ENCODE measurements at regions not wholly inside any gene's neighbourhood (a gene's known extent, or its start where the extent isn't known, plus 50 kb on each side); places are given as distances from the start of the nearest gene placed in this dataset.

DNA sequence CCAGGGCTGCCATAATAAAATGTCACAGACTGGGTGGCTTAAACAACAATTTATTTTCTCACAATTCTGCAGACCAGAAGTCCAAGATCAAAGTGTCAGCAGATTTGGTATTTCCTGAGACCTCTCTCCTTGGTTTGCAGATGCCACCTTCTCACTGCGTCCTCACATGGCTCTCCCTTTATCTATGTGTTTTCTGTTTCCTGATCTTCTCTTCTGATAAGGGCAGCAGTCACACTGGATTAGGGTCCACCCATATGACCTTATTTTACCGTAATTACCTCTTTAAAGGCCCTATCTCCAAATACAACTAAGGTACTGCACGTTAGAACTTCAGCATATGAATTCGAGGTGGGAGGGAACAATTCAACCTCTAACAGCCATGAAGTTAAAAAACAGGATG, 238.9 kb upstream of the API5 start:
- TF ChIP-seq POLR2A (IDR thresholded peaks at IDR 0.05), result no peak
- TF ChIP-seq, protein P1, sequence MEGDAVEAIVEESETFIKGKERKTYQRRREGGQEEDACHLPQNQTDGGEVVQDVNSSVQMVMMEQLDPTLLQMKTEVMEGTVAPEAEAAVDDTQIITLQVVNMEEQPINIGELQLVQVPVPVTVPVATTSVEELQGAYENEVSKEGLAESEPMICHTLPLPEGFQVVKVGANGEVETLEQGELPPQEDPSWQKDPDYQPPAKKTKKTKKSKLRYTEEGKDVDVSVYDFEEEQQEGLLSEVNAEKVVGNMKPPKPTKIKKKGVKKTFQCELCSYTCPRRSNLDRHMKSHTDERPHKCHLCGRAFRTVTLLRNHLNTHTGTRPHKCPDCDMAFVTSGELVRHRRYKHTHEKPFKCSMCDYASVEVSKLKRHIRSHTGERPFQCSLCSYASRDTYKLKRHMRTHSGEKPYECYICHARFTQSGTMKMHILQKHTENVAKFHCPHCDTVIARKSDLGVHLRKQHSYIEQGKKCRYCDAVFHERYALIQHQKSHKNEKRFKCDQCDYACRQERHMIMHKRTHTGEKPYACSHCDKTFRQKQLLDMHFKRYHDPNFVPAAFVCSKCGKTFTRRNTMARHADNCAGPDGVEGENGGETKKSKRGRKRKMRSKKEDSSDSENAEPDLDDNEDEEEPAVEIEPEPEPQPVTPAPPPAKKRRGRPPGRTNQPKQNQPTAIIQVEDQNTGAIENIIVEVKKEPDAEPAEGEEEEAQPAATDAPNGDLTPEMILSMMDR (IDR thresholded peaks at IDR 0.05), result no peak
- intact Hi-C loops (cut with DNase I), result no loop called here
- 32 to 54% methylated on average over 4 of the region's 4 CpGs for WGBS, 2 donors

DNA sequence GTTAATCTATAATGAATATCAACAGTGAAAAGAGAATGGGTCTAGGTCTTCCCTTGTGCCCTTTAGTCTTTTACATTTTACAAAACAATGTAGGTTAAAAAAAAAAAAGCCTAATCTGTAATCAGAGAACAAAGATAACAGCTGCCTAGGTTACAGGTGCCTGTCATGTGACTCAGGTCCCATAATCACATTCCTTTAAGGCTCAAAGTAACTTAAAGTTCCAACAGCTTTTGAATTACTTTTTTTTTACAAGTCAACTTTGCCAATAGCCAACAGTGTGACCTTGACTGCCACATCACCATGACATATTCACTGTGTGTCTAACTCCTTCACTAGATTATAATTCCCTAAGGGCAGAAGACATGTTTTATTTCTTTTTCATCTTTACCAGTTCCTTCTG, 237.0 kb upstream of the API5 start:
- no peak for TF ChIP-seq POLR2A (IDR thresholded peaks at IDR 0.05)
- TF ChIP-seq, protein P1 (IDR thresholded peaks at IDR 0.05), result no peak
- Histone ChIP-seq H3K27ac (no peak overlapping the region), H3K4me1 (no peaks in the 10 kb centered on the region), H3K36me3 (no peaks in the 10 kb centered on the region), H3K27me3 (no peaks in the 10 kb centered on the region), H3K9me3 (no peaks in the 10 kb centered on the region), H3K4me3 (no peak overlapping the region)
- no peak for DNase-seq
- intact Hi-C loops (cut with DNase I), result no loop called here

More for the DNA sequence above, 238.9 kb upstream of the API5 start:
- Histone ChIP-seq H3K4me1 (no peaks in the 10 kb centered on the region), H3K9me3 (no peaks in the 10 kb centered on the region), H3K27me3 (no peaks in the 10 kb centered on the region), H3K27ac (no peak overlapping the region), H3K36me3 (no peaks in the 10 kb centered on the region), H3K4me3 (no peak overlapping the region)
- no peak for DNase-seq

DNA sequence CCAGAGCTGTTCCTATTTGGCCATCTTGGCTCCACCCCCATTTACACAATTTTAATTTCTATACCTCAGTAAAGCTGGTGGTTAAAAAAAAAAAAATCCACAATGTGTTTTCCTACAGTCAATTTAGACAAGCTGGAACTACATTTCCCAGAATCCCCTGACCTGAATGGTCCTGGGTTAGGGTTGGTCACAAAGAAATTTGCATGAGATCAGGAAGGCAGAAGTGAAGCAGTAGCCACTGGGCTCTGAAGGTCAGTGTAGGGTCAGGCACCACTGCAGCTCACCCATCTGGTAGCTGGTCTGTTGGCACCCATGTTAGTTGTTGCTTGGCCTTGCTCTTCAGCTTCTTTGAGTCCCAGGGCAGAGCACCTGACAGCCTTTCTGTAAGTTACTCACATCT, 210.7 kb upstream of the API5 start:
- no peak for TF ChIP-seq POLR2A (IDR thresholded peaks at IDR 0.05)
- TF ChIP-seq, protein P1 (IDR thresholded peaks at IDR 0.05), result no peak
- H3K36me3 ChIP-seq, result no peaks in the 10 kb centered on the region
- intact Hi-C loops (cut with DNase I), result no loop called here
- H3K9me3 ChIP-seq, result no peaks in the 10 kb centered on the region
- H3K27me3 ChIP-seq, result no peaks in the 10 kb centered on the region
- no peak overlapping the region for H3K27ac ChIP-seq
- no peaks in the 10 kb centered on the region for H3K4me1 ChIP-seq
- DNase-seq, result no peak
- no peak overlapping the region for H3K4me3 ChIP-seq

DNA sequence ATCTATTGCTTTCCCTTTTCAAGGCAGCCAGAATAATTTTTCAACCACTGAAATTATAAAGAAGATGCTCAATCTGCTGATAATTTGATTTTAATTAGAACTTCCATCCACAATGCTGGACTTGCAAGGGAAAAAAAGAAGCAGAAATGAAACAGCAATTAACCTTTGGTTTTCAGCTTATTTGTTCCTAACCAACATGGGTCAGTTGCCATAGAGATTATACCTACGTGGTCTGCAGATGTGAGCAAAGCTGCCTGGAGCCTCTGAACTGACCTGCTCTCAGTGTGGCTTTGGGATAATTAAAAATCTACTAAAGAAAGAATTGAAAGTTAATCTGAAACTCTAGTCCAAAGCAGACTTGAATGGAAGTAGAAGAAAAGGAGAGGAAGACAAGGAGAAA, 195.7 kb upstream of the API5 start:
- Histone ChIP-seq H3K27ac (no peak overlapping the region), H3K36me3 (no peaks in the 10 kb centered on the region), H3K27me3 (no peaks in the 10 kb centered on the region), H3K4me3 (no peak overlapping the region), H3K9me3 (no peaks in the 10 kb centered on the region), H3K4me1 (no peaks in the 10 kb centered on the region)
- TF ChIP-seq, protein P1 (IDR thresholded peaks at IDR 0.05), result no peak
- no peak for TF ChIP-seq POLR2A (IDR thresholded peaks at IDR 0.05)
- no peak for DNase-seq
- intact Hi-C loops (cut with DNase I), result no loop called here
- 27 to 57% methylated on average over 1 of the region's 1 CpG for WGBS, 2 donors

DNA sequence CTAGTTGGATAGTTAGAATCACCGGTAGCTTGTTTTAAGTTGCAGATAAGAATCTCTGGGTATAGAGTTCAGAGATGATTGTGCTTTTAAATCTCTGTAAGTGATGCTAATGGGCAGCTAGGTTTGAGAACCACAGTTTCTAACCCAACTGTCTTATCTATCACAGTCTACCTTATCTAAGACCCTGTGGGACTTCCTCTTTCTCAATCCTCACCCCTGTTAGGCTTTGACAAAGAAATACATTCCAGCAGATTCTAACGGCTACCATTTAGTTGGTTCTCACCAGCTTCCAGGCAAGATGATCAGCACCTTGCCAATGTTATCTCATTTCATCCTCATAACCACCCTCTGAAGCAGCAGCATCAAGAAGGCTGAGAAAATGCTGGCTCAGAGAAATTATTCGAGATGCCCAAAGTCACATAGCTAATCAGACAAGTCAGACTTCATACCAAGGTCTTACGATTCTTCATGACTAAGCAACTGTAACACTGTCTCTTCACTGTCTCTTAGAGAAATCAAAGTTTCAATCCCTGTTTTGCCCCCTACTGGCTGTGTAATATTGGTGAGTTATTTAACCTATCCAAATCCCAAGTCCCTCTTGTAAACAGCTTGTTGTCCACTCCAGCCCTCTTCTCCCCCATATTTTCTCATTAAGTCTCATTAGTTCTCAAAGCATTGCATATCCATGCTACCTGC, 192.4 kb upstream of the API5 start:
- no peaks in the 10 kb centered on the region for H3K36me3 ChIP-seq
- WGBS, 2 donors, result 59 to 84% methylated on average over 4 of the region's 4 CpGs

More for the DNA sequence above, 192.4 kb upstream of the API5 start:
- DNase-seq, result no peak
- intact Hi-C loops (cut with DNase I), result no loop called here
- H3K9me3 ChIP-seq, result no peaks in the 10 kb centered on the region
- TF ChIP-seq, protein P1 (IDR thresholded peaks at IDR 0.05), result no peak
- no peak overlapping the region for H3K4me3 ChIP-seq
- no peaks in the 10 kb centered on the region for H3K27me3 ChIP-seq
- no peak overlapping the region for H3K27ac ChIP-seq
- H3K4me1 ChIP-seq, result no peaks in the 10 kb centered on the region

Measured in esophagus squamous epithelium (tissue), 5 donors.